Gastroesophageal sphincter (tissue), 4 donors: ENCODE measurements at regions not wholly inside any gene's neighbourhood (a gene's known extent, or its start where the extent isn't known, plus 50 kb on each side); places are given as distances from the start of the nearest gene placed in this dataset.

Source experiments
- ATAC-seq: fragments of 150-250 bp; one replicate; pipeline ENCODE4 v1.9.1; 2016; ENCODE audit warnings: mild to moderate bottlenecking, moderate library complexity
- H3K27ac ChIP-seq, 4 donors: fragments of 200-600 bp; sonication (generic) in 3 of 4; 1 replicate in 3 of 4; 2 replicates in 1 of 4; pipeline ENCODE4 v1.5.1; 2016 to 2019
- H3K27me3 ChIP-seq: fragments of 200-600 bp; sonication (generic); one replicate; pipeline ENCODE4 v1.5.1; 2019
- H3K36me3 ChIP-seq, 2 donors: fragments of 200-600 bp; sonication (generic); one replicate each; pipeline ENCODE4 v1.5.1; 2019; ENCODE audit warnings: control low read depth in 1 of 2
- H3K4me1 ChIP-seq, 3 donors: fragments of 200-600 bp; sonication (generic); 1 replicate in 2 of 3; 2 replicates in 1 of 3; pipeline ENCODE4 v1.5.1; 2016 to 2019; ENCODE audit warnings: control low read depth in 2 of 3
- H3K4me3 ChIP-seq, 2 donors: fragments of 200-600 bp; sonication (generic); one replicate each; pipeline ENCODE4 v1.5.1; 2019; ENCODE audit warnings: mild to moderate bottlenecking in 1 of 2, moderate library complexity in 1 of 2
- H3K9me3 ChIP-seq, 3 donors: fragments of 200-600 bp; sonication (generic); one replicate each; pipeline ENCODE4 v1.5.1; 2017 to 2019; ENCODE audit warnings: control low read depth in 2 of 3
- CTCF ChIP-seq, 4 experiments: fragments of 200-600 bp in 2 of 4; fragments of 450-650 bp in 2 of 4; sonication (generic) in 1 of 4; IDR thresholded peaks; one replicate each; pipeline ENCODE4 v1.5.1; 2017 to 2019; ENCODE audit warnings: antibody characterized with exemption in 4 of 4, mild to moderate bottlenecking in 2 of 4, moderate library complexity in 2 of 4
- EP300 ChIP-seq: sonication (generic); formaldehyde crosslinking; IDR thresholded peaks from one replicate; pipeline ENCODE4 v1.6.1; 2017; ENCODE audit warnings: antibody characterized with exemption, mild to moderate bottlenecking
- POLR2A ChIP-seq, 2 donors: fragments of 450-650 bp; IDR thresholded peaks; one replicate each; pipeline ENCODE4 v1.6.1; 2017; ENCODE audit warnings: antibody characterized with exemption in 2 of 2, mild to moderate bottlenecking in 2 of 2, moderate library complexity in 1 of 2
- POLR2AphosphoS5 ChIP-seq: sonication (generic); formaldehyde crosslinking; IDR thresholded peaks from one replicate; pipeline ENCODE4 v1.6.1; 2017; ENCODE audit warnings: antibody characterized with exemption
- WGBS, 2 donors: methylation state at CpG; one replicate each; pipeline ENCODE4 v1.1.5; 2018; ENCODE audit warnings: low coverage in 1 of 2; 5-methylcytosine and 5-hydroxymethylcytosine counted together

GRCh38 chrX:94515009-94515408 lies 841.0 kb downstream of the FAM133A start:
- no peaks in the 10 kb centered on the region for H3K36me3 ChIP-seq
- no peaks in the 10 kb centered on the region for H3K27me3 ChIP-seq
- H3K9me3 ChIP-seq: no peaks in the 10 kb centered on the region
- TF ChIP-seq POLR2AphosphoS5: no peak
- TF ChIP-seq POLR2A (IDR thresholded peaks at IDR 0.05): no peak
- TF ChIP-seq CTCF (IDR thresholded peaks at IDR 0.05): no peak
- no peak for TF ChIP-seq EP300
- no peak overlapping the region for H3K27ac ChIP-seq
- H3K4me1 ChIP-seq: no peaks in the 10 kb centered on the region
- 90% methylated on average over 1 of the region's 1 CpG; no CpG with 5 or more reads in 1 of the 2 donors for WGBS, 2 donors
- no peak overlapping the region for H3K4me3 ChIP-seq
- no peak for ATAC-seq

- Histone ChIP-seq H3K27ac (no peak overlapping the region), H3K36me3 (no peaks in the 10 kb centered on the region), H3K4me1 (no peaks in the 10 kb centered on the region), H3K9me3 (no peaks in the 10 kb centered on the region), H3K4me3 (no peak overlapping the region), H3K27me3 (no peaks in the 10 kb centered on the region)
- 50% methylated on average over 1 of the region's 1 CpG; no CpG with 5 or more reads in 1 of the 2 donors for whole genome bisulfite sequencing, 2 donors
- ATAC-seq: no peak
- TF ChIP-seq CTCF (IDR thresholded peaks at IDR 0.05) (no peak), EP300 (no peak), POLR2AphosphoS5 (no peak)
These were observed 850.9 kb downstream of the FAM133A start for GRCh38 chrX:94524867-94525266.

DNA sequence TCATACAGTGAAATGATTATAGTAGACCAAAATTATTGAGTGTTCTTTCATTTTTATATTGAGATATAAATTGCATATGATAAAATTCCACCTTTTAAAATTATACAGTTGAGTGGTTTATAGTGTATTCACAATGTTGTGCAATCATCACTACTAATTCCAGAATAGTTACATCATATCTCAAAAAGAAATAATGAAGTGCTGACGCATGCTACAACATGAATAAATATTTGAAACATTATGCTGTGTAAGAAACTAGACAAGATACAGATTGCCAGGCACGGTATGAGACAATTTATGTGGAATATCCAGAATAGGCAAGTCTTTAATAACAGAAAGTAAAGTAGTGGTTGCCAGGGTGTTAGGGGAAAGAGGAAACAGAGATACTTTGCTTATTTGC lies 871.7 kb downstream of the FAM133A start:
- Histone ChIP-seq H3K4me1 (no peaks in the 10 kb centered on the region), H3K27ac (no peak overlapping the region), H3K27me3 (no peaks in the 10 kb centered on the region), H3K9me3 (no peaks in the 10 kb centered on the region), H3K4me3 (no peak overlapping the region), H3K36me3 (no peaks in the 10 kb centered on the region)
- TF ChIP-seq CTCF (IDR thresholded peaks at IDR 0.05) (no peak), POLR2A (IDR thresholded peaks at IDR 0.05) (no peak), EP300 (no peak), POLR2AphosphoS5 (no peak)
- WGBS, 2 donors: 31 to 64% methylated on average over 2 of the region's 2 CpGs
- no peak for ATAC-seq

DNA sequence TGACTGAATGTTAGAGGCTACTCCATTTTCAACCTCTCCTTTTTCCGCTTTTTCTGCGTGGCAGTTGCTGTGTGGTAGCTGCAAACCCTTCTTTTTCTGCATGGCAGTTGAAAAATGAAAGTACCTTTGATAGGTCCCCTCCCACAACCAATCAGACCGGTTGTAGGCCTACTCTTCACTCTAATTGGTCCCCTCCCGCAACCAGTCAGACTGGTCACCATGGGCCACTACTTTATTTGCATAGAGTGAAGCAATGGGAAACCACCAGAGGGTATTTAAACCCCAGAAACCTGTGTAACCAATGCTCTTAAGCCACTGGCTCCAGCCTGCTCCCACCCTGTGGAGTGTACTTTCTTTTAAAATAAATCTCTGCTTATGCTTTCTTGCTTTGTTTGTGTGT lies 877.8 kb downstream of the FAM133A start:
- Histone ChIP-seq H3K27me3 (no peaks in the 10 kb centered on the region), H3K36me3 (no peaks in the 10 kb centered on the region), H3K4me1 (no peaks in the 10 kb centered on the region), H3K4me3 (no peak overlapping the region), H3K27ac (no peak overlapping the region), H3K9me3 (no peaks in the 10 kb centered on the region)
- TF ChIP-seq POLR2AphosphoS5 (no peak), POLR2A (IDR thresholded peaks at IDR 0.05) (no peak), CTCF (IDR thresholded peaks at IDR 0.05) (no peak), EP300 (no peak)
- ATAC-seq: no peak
- 36% methylated on average over 3 of the region's 4 CpGs; no CpG with 5 or more reads in 1 of the 2 donors for WGBS, 2 donors

DNA sequence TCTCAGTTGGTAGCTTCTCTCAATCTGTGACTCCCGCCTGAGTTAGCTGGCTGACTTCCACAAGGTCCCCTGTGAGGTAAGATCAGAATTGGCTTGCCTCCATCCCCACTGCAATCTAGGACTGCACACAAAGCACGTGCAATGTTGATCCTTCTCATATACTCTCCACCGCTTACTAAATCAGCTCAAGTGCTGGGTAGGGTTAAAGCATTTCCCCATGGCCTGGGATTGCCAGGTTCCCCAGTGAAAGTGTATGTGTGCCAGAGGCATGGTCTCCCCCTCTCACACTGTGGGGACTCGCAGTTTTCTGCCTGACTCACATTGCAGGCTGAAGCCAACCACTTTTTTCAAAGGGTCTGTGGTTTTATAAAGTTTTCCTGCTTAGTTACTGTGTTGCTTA lies 886.9 kb downstream of the FAM133A start:
- no peaks in the 10 kb centered on the region for H3K4me1 ChIP-seq
- no peak for ATAC-seq
- H3K27me3 ChIP-seq: no peaks in the 10 kb centered on the region
- WGBS, 2 donors: 72% methylated on average over 3 of the region's 4 CpGs; no CpG with 5 or more reads in 1 of the 2 donors
- H3K9me3 ChIP-seq: no peaks in the 10 kb centered on the region
- TF ChIP-seq CTCF (IDR thresholded peaks at IDR 0.05): no peak
- no peak for TF ChIP-seq EP300
- no peak for TF ChIP-seq POLR2A (IDR thresholded peaks at IDR 0.05)
- no peak for TF ChIP-seq POLR2AphosphoS5
- no peaks in the 10 kb centered on the region for H3K36me3 ChIP-seq
- H3K4me3 ChIP-seq: no peak overlapping the region
- H3K27ac ChIP-seq: no peak overlapping the region
